Activated CD4-positive, alpha-beta T cell treated with anti-CD3 and anti-CD28 coated beads for 24 hours (primary cell): ENCODE measurements at regions not wholly inside any gene's neighbourhood (a gene's known extent, or its start where the extent isn't known, plus 50 kb on each side); places are given as distances from the start of the nearest gene placed in this dataset.
"Not testable (repeated sequence)": the region's sequence is repeated elsewhere in the genome, so short reads cannot be mapped to it uniquely, and the experiment has no call there.

ENCODE experiments used
- DNase-seq, 2 donors: peaks; one replicate each; pipeline ENCODE4 v3.0.0-alpha.2; 2020; ENCODE audit warnings: low read depth in 2 of 2

- no peak for DNase-seq
Observed at GRCh38 chr1:38670544-38671122, 188.9 kb downstream of the RRAGC start.

GRCh38 chr1:38667626-38668025 is 191.9 kb downstream of the RRAGC start:
- no peak for DNase-seq

GRCh38 chr1:38662126-38662525 is 197.4 kb downstream of the RRAGC start:
- DNase-seq = no peak

GRCh38 chr1:38658883-38659282 is 200.7 kb downstream of the RRAGC start:
- no peak for DNase-seq

- DNase-seq = no peak
Observed at GRCh38 chr1:38657873-38658272, 201.7 kb downstream of the RRAGC start.

- no peak for DNase-seq
Observed at GRCh38 chr1:38657207-38657840, 202.2 kb downstream of the RRAGC start.

GRCh38 chr1:38656726-38657125 is 202.8 kb downstream of the RRAGC start:
- no peak for DNase-seq

GRCh38 chr1:38652217-38652616 is 207.4 kb downstream of the RRAGC start:
- no peak for DNase-seq

- no peak for DNase-seq
Observed at GRCh38 chr1:38651669-38652068, 207.9 kb downstream of the RRAGC start.

GRCh38 chr1:38648417-38648816 is 211.2 kb downstream of the RRAGC start:
- DNase-seq = no peak

GRCh38 chr1:38647341-38647740 is 212.2 kb downstream of the RRAGC start:
- DNase-seq = not testable (repeated sequence)

GRCh38 chr1:38644092-38644491 is 215.5 kb downstream of the RRAGC start:
- DNase-seq = no peak

- DNase-seq = no peak
Observed at GRCh38 chr1:38641661-38642060, 217.9 kb downstream of the RRAGC start.

- no peak for DNase-seq
Observed at GRCh38 chr1:38640371-38640770, 219.2 kb downstream of the RRAGC start.

- DNase-seq = no peak
Observed at GRCh38 chr1:38628241-38628640, 231.3 kb downstream of the RRAGC start.

GRCh38 chr1:38625939-38626338 is 233.6 kb downstream of the RRAGC start:
- no peak for DNase-seq

GRCh38 chr1:38624336-38625039 is 235.1 kb downstream of the RRAGC start:
- no peak for DNase-seq

GRCh38 chr1:38623529-38623928 is 236.0 kb downstream of the RRAGC start:
- DNase-seq = no peak

- DNase-seq = no peak
Observed at GRCh38 chr1:38622197-38622596, 237.4 kb downstream of the RRAGC start.

GRCh38 chr1:38616846-38617245 is 242.7 kb downstream of the RRAGC start:
- DNase-seq = no peak

GRCh38 chr1:38615680-38616079 is 243.9 kb downstream of the RRAGC start:
- DNase-seq = no peak

GRCh38 chr1:38614861-38615260 is 244.7 kb downstream of the RRAGC start:
- DNase-seq = no peak

GRCh38 chr1:38613996-38614395 is 245.6 kb downstream of the RRAGC start:
- no peak for DNase-seq
